Endometrium (tissue), 2 donors: ENCODE measurements at regions not wholly inside any gene's neighbourhood (a gene's known extent, or its start where the extent isn't known, plus 50 kb on each side); places are given as distances from the start of the nearest gene placed in this dataset.
"Not testable (repeated sequence)": the region's sequence is repeated elsewhere in the genome, so short reads cannot be mapped to it uniquely, and the experiment has no call there.

ENCODE experiments used
- FAIRE-seq: peaks from 2 replicates; lab custom pipeline; 2012; peaks lifted over from hg19 to GRCh38; lab: Jason Lieb, UNC
- donor health status: control.
- donor health status: control.

- FAIRE-seq: no peak
Observed at GRCh38 chr14:89067293-89067972, 243.0 kb downstream of the TTC8 start.

GRCh38 chr14:89078021-89078795, 253.8 kb downstream of the TTC8 start:
- no peak for FAIRE-seq

DNA sequence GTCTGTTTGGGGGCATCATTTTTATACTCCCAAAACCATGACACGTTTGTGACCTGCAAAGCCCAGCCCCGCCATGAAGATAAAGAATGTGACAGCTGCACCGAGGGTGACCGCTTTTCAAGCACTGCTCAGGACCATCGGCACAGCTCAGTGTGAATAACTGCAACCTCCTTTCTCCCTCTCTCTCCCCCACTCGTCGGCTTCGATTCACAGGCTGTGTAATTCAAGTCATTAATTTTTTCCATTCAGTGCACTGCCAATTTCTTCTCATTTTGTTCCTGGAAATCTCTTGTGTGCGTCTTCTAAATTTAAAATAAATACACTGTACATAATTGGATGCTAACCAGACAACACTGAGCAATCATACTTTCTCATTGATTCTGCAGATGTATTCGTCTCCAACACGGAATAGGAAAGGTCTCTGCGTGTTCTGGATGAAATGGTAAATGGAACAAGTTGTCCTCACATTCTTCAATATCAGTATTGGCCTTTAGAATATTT, 260.8 kb downstream of the TTC8 start:
- no peak for FAIRE-seq

GRCh38 chr14:89085737-89086382, 261.4 kb downstream of the TTC8 start:
- no peak for FAIRE-seq

DNA sequence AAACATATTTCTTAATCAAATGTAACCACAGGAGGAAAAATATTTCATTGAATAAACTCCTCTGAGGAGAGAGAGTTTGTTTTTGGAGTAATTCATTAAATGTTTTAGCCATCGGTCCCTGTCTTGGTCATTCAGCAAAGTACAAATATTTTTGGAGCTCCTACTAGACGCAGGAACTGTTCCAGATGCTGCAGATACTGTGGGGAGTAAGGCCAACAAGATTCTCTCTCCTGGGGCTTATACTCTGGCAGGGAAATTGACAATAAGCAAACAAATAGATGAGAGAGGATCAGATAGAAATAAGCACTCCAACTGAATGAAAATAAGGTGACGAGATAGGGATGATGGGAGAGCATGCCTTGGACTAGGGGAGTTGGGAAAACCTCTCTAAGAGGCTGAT, 264.1 kb downstream of the TTC8 start:
- FAIRE-seq: no peak

- no peak for FAIRE-seq
Observed at GRCh38 chr14:89089330-89089729, 264.9 kb downstream of the TTC8 start.

- FAIRE-seq: no peak
Observed at GRCh38 chr14:89091781-89092180, 267.3 kb downstream of the TTC8 start.

- FAIRE-seq: no peak
Observed at GRCh38 chr14:89093083-89093730, 268.8 kb downstream of the TTC8 start.

DNA sequence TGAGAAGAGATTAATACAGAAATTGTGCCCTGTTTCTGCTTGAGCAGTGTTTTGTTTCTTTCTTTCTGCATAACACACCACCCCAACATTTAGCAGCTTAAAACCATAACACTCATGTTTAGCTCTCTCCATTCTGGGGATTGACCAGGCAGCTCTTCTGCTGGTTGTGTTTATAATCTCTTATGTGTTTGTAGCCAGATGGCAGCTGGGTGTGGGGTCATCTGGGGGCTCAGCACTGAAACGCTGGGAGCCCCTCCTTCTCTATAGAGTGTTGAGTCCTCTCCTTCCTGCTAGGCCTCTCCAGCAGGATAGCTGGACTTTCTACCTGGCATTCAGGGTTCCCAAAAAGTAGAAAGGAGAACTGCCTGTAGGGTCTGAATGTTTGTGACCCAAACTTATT, 270.6 kb downstream of the TTC8 start:
- no peak for FAIRE-seq

DNA sequence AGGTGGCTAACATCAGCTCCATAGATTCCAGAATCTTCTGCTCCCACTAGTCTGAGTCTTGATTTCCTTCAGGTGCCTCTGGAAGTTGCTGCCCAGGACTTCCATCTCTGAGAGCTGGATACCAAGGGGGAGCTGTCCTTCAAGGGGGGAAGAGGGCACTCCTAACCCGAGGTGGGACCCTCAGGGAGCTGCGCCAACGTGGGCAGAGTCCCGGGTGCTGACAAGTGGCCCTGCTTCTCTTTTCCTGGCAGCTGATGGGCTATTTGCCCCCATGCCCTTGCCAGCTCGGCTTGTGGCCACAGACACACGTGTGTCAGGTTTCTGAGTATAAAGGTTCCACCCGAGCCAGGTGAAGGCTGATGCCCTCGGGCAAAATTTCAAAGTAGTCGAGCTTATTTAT, 272.5 kb downstream of the TTC8 start:
- FAIRE-seq: no peak

DNA sequence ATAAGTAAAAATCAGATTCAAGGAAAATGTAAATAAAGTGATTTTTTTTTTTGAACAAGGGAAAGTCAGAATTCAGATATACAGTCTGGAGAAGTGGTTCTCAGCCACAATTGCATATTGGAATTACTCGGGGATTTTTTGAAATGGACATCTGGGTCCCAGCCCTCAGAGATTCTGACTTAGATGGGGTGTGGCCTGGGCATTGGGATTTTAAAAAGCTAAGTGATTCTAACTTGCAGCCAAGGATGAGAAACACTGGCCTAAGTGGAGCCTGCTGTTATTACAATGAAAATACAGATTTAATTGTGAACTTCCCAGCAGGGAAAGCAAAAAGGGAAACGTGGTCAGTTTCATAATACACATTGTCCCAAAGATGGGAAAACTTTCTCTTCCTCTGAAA, 273.8 kb downstream of the TTC8 start:
- FAIRE-seq: no peak

- FAIRE-seq: not testable (repeated sequence)
Observed at GRCh38 chr14:89104171-89104817, 279.8 kb downstream of the TTC8 start.

- not testable (repeated sequence) for FAIRE-seq
Observed at GRCh38 chr14:89104861-89105260, 280.4 kb downstream of the TTC8 start.
